OCI-LY7 (cell line): ENCODE measurements at regions not wholly inside any gene's neighbourhood (a gene's known extent, or its start where the extent isn't known, plus 50 kb on each side); places are given as distances from the start of the nearest gene placed in this dataset.

Experiments used
- EZH2phosphoT487 ChIP-seq: fragments of 200-600 bp; sonication (generic); IDR thresholded peaks from 2 replicates; pipeline ENCODE4 v1.6.1; 2018; ENCODE audit warnings: low read depth, borderline replicate concordance, mild to moderate bottlenecking, mixed run types, antibody characterized with exemption, low read length, moderate library complexity, mixed read lengths
- TF ChIP-seq, protein P1 (sequence below): fragments of 200-600 bp; sonication (generic); conservative IDR thresholded peaks from 2 replicates; pipeline ENCODE4 v1.5.1; 2014; ENCODE audit warnings: mild to moderate bottlenecking, antibody characterized with exemption, low read length, moderate library complexity, mixed read lengths

DNA sequence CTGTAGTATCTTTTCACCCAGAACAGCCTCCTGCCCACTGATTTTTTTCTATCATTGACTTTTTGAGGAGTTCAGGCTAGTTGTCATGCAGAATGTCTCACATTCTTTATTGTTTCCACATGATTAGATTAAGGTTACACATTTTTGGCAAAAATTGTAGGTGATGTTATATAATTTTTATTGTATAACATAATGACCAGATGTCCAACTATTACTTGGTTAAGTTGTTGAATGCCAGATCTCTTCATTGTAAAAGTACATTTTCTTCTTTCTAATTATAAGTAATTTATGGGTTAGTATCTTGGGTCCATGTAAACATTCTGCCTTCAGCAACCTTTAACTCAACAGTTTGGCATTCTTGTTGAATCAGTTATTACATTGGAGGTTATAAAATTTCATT, 138.4 kb downstream of the POSTN start:
- TF ChIP-seq, protein P1, sequence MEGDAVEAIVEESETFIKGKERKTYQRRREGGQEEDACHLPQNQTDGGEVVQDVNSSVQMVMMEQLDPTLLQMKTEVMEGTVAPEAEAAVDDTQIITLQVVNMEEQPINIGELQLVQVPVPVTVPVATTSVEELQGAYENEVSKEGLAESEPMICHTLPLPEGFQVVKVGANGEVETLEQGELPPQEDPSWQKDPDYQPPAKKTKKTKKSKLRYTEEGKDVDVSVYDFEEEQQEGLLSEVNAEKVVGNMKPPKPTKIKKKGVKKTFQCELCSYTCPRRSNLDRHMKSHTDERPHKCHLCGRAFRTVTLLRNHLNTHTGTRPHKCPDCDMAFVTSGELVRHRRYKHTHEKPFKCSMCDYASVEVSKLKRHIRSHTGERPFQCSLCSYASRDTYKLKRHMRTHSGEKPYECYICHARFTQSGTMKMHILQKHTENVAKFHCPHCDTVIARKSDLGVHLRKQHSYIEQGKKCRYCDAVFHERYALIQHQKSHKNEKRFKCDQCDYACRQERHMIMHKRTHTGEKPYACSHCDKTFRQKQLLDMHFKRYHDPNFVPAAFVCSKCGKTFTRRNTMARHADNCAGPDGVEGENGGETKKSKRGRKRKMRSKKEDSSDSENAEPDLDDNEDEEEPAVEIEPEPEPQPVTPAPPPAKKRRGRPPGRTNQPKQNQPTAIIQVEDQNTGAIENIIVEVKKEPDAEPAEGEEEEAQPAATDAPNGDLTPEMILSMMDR: no peak
- TF ChIP-seq EZH2phosphoT487: no peak
